GM19438 (cell line): ENCODE measurements at regions not wholly inside any gene's neighbourhood (a gene's known extent, or its start where the extent isn't known, plus 50 kb on each side); places are given as distances from the start of the nearest gene placed in this dataset.

Experiments
- ATAC-seq: cut with Tn5 transposase; IDR thresholded peaks from one replicate; pipeline ENCODE4 v1.9.1; 2021; ENCODE audit warnings: low read depth; ENCODE audit not compliant: unreplicated experiment

DNA sequence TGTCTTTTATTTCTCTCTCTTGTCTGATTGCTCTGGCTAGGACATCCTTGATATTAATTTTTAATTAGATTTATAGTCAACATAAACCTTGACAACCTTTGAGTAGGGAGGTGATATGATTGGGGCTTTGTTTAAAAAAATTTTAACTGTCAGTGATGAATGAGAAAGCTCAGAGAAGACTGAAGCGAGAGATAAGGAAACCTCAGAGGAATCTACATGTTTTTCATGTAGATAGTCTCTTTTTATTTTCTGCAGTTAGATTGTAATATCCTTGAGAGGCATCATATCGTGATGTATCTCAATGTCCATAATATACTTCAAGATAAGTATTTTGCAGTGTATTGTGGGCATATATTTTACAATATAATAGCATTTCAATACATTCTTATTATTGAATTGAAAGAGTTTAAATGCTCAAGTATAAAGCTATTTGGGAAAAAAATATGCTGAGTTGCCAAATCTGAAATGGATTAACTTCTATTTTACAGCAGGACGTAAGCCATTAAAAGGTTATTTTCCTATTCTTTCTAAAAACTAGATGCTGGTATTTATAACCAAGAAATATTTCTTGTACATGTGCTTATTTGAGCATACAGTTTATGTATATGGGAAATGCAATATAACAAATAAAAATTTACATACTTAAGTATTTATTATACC lies 802.4 kb upstream of the ADGRL4 start:
- no peak for ATAC-seq

DNA sequence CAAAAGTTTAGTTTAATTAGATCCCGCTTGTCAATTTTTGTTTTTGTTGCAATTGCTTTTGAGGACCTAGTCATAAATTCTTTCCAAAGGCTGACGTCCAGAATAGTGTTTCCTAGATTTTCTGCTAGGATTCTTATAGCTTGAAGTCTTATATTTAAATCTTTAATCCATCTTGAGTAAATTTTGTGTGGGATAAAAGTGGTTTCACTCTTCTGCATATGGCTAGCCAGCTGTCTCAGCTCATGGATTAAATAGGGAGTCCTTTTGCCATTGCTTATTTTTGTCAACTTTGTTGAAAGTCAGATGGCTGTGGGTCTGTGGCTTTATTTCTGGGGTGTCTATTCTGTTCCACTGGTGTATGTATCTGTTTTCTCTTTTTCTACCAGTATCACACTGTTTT lies 801.3 kb upstream of the ADGRL4 start:
- no peak for ATAC-seq

DNA sequence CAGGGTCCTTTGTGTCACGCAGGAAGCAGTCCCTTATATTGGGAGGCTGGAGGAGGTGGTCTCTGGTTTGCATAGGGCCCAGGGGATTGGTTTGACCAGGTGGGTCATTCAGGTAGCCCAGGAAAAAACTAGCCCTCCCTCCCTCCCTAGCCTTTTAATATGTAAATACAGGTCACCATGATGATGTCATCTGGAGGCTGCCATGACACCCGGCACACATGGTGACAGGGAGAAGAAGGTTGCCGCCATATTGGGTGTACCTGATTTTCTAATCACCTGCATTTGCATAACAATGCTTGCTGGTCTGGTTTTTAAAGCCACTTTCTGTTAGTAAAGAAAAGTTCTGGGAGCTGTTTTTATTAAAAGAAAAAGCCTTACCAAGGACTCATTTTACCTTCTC lies 791.0 kb upstream of the ADGRL4 start:
- no peak for ATAC-seq

DNA sequence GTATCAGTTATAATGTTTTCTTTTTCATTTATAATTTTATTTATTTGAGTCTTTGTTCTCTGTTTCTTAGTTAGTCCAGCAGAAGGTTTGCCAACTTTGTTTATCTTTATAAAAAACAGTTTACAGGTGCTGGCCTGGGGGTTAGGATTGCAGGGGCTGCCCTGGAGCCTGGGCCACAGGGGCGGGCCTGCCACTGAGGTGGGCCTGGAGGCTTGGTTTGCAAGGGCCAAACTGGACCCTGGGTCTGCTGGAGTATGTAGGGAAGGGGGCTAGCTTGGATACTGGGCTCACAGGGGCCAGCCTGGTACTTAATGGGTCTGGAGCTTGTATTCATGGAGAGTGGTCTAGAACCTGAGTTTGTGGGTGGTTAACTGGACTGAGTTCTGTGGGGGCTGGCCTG lies 789.9 kb upstream of the ADGRL4 start:
- no peak for ATAC-seq

DNA sequence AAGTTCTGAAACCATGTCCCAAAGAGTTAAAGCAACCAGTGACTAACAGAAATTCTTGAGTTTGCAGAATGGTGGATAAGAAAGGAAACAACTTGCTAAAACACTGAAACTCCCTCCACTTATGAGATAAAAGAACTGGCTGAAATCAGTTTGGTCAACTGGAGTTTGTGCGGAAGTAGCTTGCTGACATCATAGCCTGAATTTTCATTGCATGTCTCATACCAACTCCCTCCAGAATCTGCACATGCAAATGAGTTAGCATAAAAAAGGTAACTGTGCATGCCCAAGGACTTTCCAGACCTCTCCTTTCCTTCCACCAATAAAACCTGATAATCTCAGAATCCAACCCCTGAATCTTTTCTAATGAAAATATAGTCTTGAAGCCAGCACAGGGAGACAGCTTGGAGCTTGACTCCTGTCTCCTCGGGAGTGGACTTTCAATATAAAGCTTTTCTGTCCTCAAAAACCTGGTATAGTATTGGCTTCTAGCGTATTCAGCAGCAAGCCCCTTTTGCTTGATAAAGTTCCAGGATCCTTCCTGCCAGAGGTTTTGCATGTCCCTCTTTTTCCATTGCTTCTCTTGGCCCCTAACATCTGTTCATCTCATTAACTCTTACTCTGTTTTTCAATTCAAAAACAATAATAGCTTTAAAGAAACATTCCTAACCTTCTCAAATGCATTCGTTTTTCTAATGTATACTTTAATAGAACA lies 785.8 kb upstream of the ADGRL4 start:
- no peak for ATAC-seq

DNA sequence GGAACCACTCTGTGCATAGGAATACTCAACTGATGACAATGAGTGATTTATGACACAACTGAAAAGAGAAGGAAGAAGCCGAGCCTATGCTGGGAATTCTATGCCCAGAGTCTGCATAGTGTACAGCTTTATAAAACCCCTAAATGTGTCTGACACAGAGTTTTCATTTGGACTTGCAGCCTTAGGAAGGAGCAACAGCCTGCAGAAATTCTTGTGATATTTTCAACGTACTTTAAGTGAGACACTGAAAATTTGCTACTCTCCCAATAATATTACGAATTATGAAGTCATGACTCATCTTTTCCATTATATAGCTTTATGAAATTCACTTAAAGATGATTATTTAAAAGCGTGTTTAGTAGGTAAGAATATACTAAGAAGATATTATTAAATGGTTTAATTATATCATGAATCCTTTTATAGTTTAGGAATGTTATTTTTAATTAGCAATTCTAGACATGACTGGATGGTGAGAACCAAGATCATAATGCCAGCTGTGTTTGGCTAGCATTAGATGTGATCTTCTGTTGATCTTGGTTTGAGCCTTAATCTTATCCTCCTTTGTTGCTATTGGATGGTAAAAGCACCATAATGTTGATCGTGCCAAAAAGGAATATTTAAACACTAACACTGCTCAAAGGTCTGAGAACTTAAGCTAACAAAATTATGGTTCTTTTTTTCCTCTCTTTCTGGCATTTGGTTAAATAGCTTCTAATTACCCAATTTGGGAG lies 785.1 kb upstream of the ADGRL4 start:
- ATAC-seq: no peak

DNA sequence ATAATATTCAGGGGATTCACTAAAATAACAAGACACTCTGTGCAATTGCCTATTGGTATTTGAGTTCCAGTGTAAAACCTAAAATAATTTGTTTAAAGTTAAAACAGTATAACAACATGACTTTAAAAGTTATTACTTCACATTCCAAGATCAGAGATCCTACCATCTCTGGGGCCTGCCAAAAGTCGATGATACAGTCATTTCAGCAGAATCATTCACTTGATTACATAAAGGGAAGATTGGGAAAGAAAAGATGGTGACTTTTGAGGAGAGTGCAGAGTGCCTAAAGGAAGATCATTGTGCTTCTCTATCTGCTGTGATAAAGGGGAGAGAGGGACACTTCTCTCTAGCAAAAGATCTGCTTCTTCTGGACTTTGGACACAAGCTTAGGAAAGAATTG lies 784.4 kb upstream of the ADGRL4 start:
- ATAC-seq: no peak

DNA sequence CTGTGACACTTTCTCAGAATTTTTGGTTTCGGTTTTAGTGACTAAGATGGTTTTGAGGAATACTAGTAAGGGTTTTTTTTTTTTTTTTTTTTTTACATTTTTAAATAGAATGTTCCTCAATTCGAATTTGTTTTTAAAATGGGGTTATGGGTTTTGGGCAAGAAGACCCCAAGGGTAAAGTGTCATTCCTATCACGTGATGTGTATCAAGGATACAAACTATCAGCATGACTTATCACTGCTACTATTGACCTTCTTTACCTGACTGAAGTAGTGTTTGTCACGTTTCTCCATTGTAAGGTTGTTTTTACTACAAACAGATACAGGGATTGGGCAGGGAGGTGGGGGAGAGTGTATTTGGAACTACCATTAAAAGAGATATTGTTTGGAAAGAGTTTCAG lies 781.1 kb upstream of the ADGRL4 start:
- no peak for ATAC-seq

DNA sequence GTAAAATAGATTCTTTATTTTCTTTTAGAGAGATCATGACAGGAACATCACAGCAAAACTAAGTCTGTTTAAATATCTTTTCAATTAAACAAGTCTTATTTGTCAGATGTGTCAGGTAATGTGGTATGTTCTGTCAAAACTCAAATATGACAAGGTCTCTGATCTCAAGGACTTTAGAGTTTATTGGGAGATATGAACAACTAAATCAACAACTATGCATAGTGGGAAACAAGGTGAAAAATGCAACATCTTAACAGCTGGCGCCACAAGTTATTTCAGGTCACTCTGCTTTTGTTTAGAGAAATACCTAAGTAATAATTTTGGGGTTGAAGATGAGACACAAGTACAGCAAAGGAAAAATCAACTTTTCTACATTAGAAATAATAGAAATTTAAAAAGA lies 779.4 kb upstream of the ADGRL4 start:
- ATAC-seq: no peak

DNA sequence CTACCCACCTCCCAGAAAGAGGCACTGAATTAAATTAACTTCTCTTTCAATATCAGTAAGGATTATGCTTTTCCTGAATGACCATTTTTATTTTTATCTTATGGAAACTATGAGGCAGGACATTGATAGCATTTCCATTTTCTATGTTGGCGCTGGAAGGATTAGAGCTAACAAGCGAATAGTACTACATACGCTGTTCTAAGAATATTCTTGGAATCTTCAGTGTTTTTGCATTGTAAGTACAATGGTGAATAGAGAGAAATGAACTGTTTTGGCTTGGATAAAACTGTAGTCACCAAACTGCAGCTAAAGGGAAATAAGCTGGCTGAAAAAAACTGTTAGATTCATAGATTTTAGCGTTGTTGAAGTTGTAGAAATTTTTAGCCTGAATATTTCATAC lies 779.0 kb upstream of the ADGRL4 start:
- no peak for ATAC-seq

DNA sequence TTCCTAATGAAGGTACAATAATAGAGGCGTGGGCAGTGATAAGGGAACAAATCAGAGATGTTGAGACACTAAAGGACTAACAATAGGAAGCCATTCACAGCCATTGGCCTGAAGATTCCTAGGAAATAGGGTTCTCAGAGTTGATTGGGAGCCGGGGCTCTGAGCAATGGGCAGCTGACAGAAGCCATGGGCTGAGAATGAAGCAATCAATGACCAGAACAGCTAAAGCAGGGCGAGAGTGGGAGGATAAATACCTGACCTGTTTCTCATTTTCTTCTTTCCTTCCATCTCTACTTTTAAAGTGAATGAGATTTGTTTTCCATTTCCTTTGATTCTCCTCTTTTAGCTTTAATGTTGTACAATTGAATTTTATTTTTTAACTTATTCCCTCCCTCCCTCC lies 774.7 kb upstream of the ADGRL4 start:
- ATAC-seq: no peak

DNA sequence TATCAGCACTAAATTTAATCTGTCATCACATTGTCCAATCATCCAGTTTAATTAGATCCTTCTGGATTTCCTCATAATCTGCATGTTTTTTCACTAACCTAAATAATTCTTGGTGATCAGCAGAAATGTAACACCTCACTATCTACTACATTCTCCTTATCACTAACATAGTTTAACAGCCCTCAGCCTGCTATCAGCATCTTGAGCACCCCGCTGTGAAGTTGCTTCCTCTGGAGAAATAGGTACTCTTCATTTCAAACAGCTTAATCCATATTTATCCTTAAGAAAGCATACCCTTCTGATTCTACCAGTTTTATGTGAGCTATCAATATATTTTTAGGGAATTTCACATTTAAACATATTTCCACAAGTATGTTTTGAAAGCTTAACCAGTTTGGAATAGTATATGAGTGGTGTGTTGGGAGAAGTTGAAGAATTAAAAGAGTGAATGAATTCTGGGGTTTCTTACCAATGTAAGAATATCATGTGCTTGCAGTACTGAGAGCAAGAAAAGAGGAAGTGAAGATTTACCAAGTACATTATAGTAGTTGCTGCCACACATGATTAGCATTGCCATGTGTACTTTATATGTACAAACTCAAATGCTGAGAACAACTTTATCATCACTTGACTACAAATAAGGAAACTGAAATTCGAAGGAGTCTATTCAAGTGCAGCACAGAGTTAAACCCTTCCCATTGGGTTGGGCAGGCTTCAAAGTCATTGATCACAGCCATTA lies 771.1 kb upstream of the ADGRL4 start:
- peak; percentile 100 for ATAC-seq

DNA sequence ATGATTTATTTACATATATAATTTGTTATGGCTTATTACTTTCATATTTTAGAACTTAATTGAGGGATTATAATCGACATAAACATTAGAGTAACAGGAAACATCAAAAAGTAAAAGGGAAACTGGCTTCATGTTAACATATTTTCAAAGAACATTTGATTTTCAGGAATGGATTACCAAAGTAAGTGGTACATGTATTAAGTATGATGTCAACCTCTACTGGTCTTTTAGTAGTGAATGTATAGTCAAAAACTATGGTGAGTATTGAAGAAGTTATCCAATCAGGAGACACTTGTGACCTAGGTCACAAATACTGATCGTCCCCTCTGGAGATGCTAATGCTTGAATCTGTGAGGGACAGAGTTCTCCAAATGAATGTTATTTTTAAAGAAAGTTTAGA lies 768.9 kb upstream of the ADGRL4 start:
- no peak for ATAC-seq

DNA sequence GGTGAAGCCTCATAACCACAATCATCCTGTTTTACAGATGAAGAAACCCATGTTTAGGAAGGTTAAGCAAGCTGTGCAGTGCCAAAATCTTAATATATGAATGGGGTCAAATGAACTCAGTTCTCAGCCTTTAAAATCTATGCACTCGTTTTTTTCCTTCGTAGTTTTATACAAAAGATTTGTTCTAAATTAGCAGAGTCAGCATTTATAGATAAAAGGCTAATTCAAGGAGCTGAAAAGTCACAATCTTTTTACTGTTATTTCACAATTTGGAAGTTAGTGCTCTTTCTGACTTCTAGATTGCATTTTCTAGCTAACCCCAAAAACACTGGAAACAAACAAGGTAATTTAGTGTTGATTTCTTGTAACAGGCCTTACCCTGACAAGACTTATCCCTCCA lies 766.9 kb upstream of the ADGRL4 start:
- ATAC-seq: no peak

DNA sequence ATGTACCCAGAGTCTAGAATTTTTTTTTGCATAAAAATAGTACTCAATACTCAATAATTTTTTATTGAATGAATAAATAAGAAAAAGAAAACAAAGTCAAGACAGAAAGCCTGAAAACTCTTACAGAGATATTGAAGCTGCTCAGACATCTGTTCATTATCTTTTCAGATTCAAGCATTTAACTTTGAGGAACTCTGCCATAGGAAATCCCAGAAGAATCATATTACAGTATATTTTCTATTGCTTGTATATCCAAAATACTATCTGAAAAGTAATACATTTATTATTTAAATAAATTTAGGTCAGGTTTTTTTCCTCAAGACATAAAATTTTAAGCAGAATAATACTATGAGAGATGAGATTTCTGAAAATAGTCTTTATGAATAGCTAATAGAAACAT lies 755.9 kb upstream of the ADGRL4 start:
- no peak for ATAC-seq

DNA sequence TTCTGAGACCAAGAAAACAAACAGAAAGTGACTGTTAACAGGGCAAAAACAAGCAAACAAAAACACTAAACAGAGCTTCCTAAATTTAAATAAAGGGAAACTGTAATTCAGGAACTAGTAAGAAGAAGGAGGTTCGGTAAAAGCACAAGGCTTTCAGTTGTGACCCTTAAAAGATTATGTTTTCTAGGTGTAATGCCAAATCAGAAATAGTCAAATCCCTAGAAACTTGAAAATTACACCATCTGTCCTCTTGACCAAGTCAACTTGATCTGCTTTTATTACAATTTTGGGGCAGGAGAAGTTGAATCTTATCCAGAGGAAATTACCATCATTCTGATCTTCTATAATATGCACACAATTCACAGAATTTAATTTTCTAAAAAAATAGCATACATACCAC lies 754.0 kb upstream of the ADGRL4 start:
- ATAC-seq: no peak

DNA sequence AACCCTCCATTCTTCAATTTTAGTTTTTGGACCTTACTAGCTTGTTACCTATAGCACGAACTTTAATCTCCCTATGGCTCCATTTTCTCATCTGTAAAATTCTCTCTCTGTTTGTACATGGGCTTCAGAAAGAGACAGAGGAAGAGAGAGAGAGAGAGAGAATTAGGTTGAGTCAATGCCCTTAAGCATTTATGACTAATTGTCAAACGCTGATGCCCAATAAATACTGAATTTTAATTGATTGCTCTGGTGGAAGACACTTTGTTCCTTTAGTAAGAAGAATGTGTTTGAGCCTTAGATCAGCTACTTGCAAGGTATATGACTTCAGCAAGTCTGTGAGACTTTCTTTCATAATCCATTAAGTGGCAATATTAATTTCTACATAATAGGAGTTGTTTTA lies 743.1 kb upstream of the ADGRL4 start:
- ATAC-seq: no peak

DNA sequence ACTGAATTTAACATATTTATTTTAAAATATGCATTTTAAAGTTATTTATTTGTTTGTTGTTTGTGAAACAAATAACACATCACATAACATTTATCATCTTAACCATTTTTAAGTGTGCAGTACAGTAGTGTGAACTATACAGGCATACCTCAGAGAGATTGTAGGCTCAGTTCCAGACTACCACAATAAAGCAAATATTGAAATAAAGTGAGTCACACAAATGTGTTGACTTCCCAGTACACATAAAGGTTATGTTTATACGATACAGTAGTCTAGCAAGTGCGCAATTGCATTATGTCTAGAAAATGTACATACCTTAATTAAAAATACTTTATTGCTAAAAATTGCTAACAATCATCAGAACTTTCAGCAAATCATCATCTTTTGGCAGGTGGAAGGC lies 739.4 kb upstream of the ADGRL4 start:
- no peak for ATAC-seq

DNA sequence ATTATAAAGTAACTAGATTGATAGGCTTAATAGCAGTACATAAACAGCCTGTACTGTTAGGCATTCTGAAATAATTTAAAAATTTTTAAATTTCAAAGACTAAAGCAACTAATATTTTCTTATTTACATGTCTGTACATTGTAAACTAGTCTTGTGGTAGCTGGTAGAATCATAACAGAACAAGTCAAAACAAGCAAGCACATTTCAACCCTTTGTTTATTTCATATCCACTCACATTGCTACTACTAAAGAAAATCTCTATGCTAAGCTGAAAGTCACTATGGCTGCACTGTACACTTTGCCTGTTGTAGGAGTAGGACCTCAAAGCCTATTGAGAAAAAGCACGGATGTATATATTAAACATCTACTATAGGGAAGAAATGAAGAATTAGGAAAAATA lies 738.2 kb upstream of the ADGRL4 start:
- no peak for ATAC-seq

DNA sequence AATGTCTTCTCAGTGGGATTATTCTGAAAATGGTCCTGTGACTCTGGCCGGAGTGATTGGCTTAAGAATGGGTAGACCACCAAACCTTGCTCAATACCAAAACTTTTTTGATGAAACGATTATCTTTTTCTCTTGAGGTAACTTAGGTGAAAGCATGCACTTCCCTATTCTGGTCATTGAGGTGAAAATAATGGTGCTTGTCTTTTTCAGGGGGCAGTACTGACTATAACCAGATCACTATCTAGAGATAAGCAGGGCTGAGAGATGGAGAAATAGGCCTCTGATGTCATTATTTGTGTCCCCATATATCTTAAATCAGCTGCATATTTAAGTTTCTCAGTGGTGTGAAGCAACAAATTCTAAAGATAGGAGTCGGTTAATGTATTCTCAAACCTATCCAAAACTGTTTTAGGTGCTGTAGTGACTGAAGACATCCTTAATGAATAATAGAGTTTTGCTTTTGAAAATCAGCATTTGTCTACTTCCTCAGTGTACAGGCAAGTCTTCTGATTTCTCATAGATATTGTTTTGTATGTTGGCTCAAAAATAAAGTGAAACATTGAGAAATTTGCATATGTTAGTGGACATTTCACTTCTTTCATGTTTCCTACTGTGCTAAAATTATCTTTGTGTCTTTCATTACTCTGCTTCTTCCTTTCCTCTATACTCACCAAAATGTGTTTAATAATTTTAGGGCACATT lies 735.3 kb upstream of the ADGRL4 start:
- peak; percentile 97 for ATAC-seq

DNA sequence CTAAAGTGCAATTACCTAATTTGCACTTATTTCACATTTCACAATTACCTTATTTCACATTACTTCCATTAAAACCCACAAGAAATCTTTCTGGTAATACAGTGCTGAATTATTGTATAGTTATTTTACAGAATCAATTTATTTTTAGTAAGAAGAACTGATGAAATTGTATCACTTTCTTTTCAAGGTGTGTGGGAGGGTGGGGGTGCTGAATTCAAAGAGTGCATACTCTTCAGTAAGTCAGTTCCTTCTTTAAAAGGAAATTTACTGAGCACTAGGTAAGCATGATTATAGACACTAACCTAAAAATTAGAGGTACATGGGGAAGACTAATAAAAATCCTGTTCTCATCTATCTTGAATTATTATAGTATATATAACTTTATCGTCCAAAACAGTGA lies 731.6 kb upstream of the ADGRL4 start:
- ATAC-seq: no peak
